Stimulated activated CD4-positive, alpha-beta T cell treated with anti-CD3 and anti-CD28 coated beads, Interleukin-2, amount 100 ng/mL, for 24 hours (primary cell): ENCODE measurements at regions not wholly inside any gene's neighbourhood (a gene's known extent, or its start where the extent isn't known, plus 50 kb on each side); places are given as distances from the start of the nearest gene placed in this dataset.

Experiments used
- DNase-seq, 2 donors: peaks; one replicate each; pipeline ENCODE4 v3.0.0-alpha.2; 2020

- no peak for DNase-seq
Measured at GRCh38 chr1:80926531-80926930, 874.2 kb upstream of the ADGRL2 start.

- no peak for DNase-seq
Measured at GRCh38 chr1:80925130-80925805, 875.5 kb upstream of the ADGRL2 start.

GRCh38 chr1:80924290-80924689, 876.4 kb upstream of the ADGRL2 start:
- DNase-seq = no peak

DNA sequence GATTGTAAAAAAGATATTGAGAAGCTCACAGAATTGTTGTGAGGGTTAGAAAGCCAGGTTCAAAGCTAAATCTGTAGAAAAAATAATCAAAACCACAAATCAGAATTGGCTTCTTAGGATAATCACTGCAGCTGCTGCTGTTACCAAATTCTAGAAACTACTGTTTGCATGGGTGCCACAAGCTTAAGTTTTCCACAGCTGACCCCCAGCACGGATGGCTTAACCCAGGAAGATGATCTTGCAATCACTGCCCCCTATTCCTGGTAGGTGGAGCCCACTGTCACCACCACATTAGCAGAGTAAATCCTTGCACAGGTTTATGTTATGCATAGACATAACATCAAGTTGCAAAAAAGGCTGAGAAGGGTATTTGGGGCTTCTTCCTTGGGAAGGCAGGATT, 877.8 kb upstream of the ADGRL2 start:
- no peak for DNase-seq

DNA sequence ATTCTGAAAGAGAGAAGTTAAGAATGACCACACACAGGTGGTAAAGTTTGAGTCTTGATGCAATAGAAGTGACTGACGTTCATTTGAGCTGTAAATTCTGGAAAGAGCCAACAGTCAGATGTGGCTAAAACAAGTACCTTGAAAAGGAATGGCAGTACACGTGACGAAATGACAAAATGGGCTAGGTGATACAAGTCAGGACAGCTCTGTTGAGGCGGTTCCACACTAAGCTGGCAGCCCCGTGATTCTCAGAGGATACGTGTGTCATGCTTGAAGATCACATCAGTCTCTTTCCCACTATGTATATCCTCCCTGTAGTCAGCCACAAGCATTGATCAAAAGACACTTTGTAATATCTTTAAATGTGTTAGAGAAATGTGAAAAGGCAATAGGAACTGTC, 881.3 kb upstream of the ADGRL2 start:
- DNase-seq = no peak

- no peak for DNase-seq
Measured at GRCh38 chr1:80918380-80918779, 882.4 kb upstream of the ADGRL2 start.

- no peak for DNase-seq
Measured at GRCh38 chr1:80917826-80918225, 882.9 kb upstream of the ADGRL2 start.

GRCh38 chr1:80917225-80917624, 883.5 kb upstream of the ADGRL2 start:
- DNase-seq = no peak

- no peak for DNase-seq
Measured at GRCh38 chr1:80915491-80915890, 885.2 kb upstream of the ADGRL2 start.

- no peak for DNase-seq
Measured at GRCh38 chr1:80910426-80910825, 890.3 kb upstream of the ADGRL2 start.

- DNase-seq = no peak
Measured at GRCh38 chr1:80909172-80909784, 891.5 kb upstream of the ADGRL2 start.

DNA sequence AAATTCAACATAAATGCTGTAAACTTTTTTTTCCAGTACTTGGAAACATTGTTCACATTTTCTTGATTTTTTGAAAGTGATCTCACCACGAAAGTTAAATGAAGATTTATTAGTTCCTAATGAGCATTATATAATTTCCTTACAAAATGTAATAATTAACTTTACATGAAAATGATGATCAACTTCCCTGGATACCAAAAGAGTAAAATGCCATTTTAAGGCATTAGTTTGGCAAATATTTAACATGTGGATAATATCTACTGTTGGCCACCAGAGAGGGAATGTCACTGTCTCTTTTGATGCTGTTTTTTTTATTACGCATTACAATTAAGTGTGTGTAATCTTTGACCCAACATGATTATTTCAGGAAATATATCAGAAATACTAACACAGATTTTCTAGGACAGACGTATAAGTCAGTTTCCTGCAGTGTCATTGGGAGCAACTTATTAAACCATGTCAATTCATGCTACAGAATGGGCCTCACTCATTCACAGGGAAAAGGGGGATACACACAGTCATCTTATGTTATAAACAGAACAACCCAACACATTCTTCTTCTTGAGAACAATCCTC, 903.9 kb upstream of the ADGRL2 start:
- DNase-seq = no peak

GRCh38 chr1:80894921-80895320, 905.8 kb upstream of the ADGRL2 start:
- DNase-seq = no peak

DNA sequence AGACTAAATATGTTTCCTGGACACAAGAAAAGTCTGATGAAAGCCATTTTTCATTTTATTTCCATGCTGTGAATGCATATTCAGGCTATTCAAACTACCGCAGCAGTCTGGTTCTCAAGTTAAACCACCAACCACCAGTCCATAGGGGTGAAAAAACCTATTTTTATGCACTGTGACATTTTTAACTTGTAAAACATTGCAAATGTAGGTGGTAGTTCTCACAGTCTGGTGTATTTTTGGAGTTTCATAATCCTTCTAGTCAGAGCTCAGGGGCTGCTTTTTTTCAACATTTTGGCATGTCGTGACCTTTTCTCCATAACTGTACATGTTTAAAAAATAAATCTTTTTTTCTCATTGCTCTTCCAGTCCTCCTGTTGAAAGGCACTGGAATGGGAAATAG, 907.6 kb upstream of the ADGRL2 start:
- DNase-seq = no peak

- no peak for DNase-seq
Measured at GRCh38 chr1:80892539-80892938, 908.2 kb upstream of the ADGRL2 start.

GRCh38 chr1:80891871-80892270, 908.9 kb upstream of the ADGRL2 start:
- DNase-seq = no peak

- DNase-seq = no peak
Measured at GRCh38 chr1:80882553-80882952, 918.2 kb upstream of the ADGRL2 start.

DNA sequence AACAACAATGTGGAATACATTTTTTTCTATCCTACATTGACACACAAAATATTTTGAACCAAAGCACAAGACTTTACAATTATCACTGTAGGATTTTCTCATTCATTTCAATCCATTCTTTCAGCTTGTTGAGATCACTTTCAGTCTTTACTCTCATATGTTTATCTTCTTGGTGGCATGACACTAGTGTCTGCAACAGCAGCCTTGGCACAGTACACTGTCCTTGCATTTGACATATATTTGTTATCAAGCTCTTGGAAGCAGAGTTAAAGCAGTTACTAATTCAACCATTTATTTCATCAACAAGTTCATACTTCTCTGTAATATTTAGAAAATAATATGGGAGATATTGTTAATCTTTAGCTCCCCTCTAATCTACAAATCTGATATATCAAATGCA, 922.4 kb upstream of the ADGRL2 start:
- DNase-seq = no peak

GRCh38 chr1:80876035-80876434, 924.7 kb upstream of the ADGRL2 start:
- DNase-seq = no peak

DNA sequence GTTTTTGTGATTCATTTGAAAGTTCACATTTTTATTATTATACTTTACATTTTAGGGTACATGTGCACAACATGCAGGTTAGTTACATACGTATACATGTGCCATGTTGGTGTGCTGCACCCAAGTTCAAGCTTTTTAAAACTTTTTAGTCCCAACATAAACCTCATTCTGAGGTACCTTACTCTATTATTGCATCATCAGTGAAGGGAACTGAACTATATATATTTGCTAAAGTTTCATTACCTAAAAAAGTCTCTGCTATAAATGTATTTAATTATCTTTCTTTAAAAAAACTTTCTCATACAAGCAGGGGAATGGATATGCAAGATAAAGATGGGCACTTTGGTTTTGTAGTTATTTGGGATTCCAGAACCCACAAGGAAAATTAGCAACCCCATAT, 931.4 kb upstream of the ADGRL2 start:
- no peak for DNase-seq

DNA sequence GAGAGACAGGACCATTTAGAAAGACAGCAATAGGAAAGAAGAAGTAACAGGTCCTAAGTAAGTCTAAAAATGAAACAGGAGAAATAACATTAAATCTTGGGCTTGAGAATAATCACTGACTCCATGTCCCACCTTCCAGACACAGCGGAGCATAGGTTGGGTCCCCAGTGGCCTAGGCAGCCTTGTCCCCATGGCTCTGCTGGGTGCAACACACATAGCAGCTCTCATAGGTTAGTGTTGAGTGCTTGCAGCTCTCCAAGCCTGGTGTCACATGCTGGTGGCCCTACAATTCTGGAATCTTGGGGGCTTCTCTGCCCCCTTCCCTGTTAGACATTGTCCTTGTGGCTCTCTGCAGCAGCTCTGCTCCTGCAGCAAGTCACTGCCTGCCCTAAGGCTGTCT, 952.8 kb upstream of the ADGRL2 start:
- DNase-seq = no peak

DNA sequence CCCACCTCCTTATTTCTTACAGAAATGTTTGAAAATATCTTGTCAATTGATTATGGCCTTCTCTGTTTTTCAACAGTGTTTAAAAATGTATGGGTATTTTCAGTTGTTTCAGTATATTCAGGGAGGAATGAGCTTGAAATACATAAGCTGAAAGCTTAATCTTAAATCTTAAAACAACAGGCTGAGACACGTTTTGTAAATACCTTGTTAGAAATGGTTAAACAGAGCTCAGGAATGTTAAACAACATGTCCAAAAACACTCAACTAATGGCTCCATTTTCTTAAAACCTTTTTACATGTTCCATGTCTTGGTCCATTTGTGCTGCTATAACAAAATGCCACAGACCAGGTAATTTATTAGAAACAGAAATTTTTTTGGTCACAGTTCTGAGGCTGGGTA, 953.8 kb upstream of the ADGRL2 start:
- no peak for DNase-seq

DNA sequence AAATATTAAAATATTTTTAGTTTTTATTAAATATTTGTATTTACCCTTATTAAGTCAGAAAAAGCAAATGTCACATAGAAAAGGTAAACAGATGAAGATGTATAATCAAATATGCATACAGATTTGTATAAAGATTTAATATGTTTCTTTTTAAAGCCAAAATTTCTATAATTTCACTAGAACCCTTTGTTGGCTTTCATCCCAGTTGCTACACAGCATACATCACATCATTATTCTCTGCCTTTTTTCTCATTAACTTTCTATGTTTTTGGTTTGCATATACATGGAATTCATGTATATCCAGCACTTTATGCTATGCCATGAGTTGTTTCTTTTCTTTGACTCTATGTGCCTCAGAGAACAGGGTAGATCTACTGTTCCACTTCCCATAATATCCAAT, 957.9 kb upstream of the ADGRL2 start:
- no peak for DNase-seq

- DNase-seq = no peak
Measured at GRCh38 chr1:80841261-80841660, 959.5 kb upstream of the ADGRL2 start.

DNA sequence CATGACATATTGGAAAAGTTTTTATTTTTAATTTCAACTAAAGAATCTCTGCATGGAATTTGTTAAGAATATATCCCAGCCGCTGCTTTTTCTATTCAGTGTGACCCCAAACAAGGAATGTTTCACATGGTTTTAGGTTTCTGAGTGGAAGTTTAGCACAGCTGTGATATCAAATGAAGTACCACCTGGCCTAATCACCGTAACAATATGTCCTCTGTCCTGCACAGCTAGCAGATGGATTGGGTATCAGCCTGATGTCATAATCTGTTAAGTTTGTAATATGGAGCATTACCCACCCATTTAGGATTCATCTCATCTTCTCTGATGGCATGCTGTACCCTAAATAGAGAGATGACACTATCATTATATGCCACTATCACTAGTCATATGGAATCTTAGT, 963.7 kb upstream of the ADGRL2 start:
- DNase-seq = no peak
